ENCODE measurements at regions not wholly inside any gene's neighbourhood (a gene's known extent, or its start where the extent isn't known, plus 50 kb on each side); places are given as distances from the start of the nearest gene placed in this dataset.

DNA sequence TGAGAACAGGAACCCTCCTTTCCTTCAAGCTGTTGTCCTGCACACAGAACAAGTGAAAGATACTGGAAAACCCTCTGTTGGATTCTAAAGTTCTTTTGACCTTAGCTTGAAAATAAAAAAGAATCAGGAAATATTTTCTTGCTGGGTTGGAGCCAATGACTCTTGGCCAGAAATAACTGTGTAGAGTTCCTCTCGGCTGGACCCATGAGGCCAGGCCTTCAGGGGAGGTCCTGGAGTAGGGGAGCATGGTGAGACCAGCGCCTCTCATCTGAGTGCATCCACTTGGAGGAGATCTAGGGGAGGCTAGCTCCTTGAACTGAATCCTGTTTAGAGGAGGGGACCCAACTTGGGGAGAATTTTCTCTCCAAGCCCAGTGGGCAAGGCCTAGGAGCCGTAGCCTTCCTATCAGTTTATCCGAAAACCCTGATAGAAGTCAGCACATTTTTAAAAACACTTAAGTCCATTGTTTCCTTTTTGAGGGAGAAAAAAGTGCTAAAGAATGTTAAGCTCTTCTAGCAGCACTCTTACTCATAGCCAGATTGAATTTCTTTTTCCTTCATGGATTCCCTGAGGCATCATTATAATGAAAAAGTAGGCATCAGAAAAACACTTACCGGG is 635.7 kb upstream of the ANKRD30A start:
- no peak for TF ChIP-seq POLR2A (IDR thresholded peaks at IDR 0.05; ENCODE audit: low read depth, low read length)
- TF ChIP-seq POLR2AphosphoS5 (IDR thresholded peaks at IDR 0.05; ENCODE audit: low read depth, low read length) = no peak
- TF ChIP-seq TAF1 (IDR thresholded peaks at IDR 0.05; ENCODE audit: low read depth, low read length) = no peak
- no peak for TF ChIP-seq PAX5 (IDR thresholded peaks at IDR 0.05; ENCODE audit: insufficient read depth, low read length, severe bottlenecking)
- no peak for TF ChIP-seq SPI1 (IDR thresholded peaks at IDR 0.05; ENCODE audit: low read depth, low read length)
- TF ChIP-seq POU2F2 (IDR thresholded peaks at IDR 0.05; ENCODE audit: low read depth, low read length) = no peak

All from GM12891 (cell line).